ENCODE measurements at regions not wholly inside any gene's neighbourhood (a gene's known extent, or its start where the extent isn't known, plus 50 kb on each side); places are given as distances from the start of the nearest gene placed in this dataset.
"Not testable (repeated sequence)": the region's sequence is repeated elsewhere in the genome, so short reads cannot be mapped to it uniquely, and the experiment has no call there.

DNA sequence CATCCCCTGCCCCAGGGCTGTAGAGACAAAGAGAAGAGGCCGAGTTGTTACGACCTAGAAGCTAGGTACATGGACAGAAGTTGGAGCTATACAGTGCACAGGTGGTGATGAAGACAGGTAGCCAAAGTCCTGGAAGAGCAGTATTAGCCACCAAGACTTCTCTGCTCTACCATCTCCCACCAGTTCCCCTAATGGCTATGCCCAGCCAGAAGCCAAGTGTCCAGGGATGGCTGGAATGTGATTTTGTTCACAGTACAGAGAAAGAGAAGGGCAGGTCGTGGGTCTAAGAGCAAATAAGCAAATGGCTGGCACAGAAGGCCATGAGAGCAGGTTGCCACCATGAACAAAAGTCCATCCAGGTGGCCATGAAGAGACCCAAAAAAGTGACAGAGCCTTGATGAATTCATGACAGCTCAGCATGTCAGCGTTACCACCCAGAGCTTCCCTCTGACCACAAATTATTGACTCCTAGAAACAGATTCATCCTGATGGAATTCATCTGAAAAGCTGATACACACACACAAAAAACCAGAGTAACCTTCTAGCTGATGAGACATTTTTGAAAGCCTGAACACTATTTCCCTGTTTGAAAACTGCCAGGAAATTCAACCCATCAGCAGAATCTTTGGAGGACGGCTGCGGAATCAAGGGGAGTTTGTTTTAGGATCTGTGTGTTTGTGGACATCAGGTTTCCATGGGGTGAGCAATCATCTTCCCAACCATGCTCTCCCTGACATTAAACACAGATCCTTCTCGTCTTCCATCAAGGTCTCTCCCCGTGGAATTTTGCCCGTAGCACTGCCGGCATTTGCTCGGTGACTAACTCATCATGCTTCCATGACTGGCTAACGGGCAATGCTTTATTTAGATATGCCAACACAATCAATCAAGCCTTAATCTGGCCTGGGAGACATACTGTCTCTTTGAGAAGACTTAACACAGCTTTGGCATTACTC is 906.7 kb upstream of the AUTS2 start:
- no peak for DNase-seq (ENCODE audit: low spot score)
- Mint-ChIP-seq H3K9me3 (peaks cover 55% of the 10 kb centered on the region), H3K4me3 (no peak overlapping the region), H3K4me1 (ENCODE audit: low read depth) (no peaks in the 10 kb centered on the region), H3K27ac (no peak overlapping the region), H3K27me3 (ENCODE audit: low read depth) (no peaks in the 10 kb centered on the region), H3K36me3 (ENCODE audit: low read depth) (no peaks in the 10 kb centered on the region)

DNA sequence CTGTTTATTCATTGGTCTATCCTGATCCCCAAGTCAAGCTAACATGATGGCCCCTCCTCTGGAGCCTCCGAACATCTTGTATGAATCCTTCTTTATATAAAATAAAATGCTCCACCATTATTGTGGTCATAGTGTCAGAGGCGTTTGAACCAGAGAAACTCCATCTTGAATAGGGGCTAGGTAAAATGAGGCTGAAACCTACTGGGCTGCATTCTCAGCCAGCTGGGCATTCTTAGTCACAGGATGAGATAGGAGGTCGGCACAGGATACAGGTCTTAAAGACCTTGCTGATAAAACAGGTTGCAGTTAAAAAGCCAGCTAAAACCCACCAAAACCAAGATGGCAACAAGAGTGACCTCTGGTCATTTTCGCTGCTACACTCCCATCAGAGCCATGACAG is 905.8 kb upstream of the AUTS2 start:
- no peak overlapping the region for H3K27ac Mint-ChIP-seq
- H3K9me3 Mint-ChIP-seq = peaks cover 60% of the 10 kb centered on the region
- no peak for DNase-seq (ENCODE audit: low spot score)
- H3K27me3 Mint-ChIP-seq (ENCODE audit: low read depth) = no peaks in the 10 kb centered on the region
- no peaks in the 10 kb centered on the region for H3K36me3 Mint-ChIP-seq (ENCODE audit: low read depth)
- H3K4me3 Mint-ChIP-seq = no peak overlapping the region
- H3K4me1 Mint-ChIP-seq (ENCODE audit: low read depth) = no peaks in the 10 kb centered on the region

- no peak overlapping the region for H3K27ac Mint-ChIP-seq
- no peak for DNase-seq (ENCODE audit: low spot score)
These were observed 903.6 kb upstream of the AUTS2 start for GRCh38 chr7:68694656-68695055.

GRCh38 chr7:68697796-68698280 is 900.4 kb upstream of the AUTS2 start:
- Mint-ChIP-seq H3K27me3 (ENCODE audit: low read depth) (no peaks in the 10 kb centered on the region), H3K27ac (no peak overlapping the region)

More at GRCh38 chr7:68694656-68695055, 903.6 kb upstream of the AUTS2 start:
- Mint-ChIP-seq H3K4me3 (no peak overlapping the region), H3K27me3 (ENCODE audit: low read depth) (no peaks in the 10 kb centered on the region), H3K9me3 (peaks cover 55% of the 10 kb centered on the region), H3K4me1 (ENCODE audit: low read depth) (no peaks in the 10 kb centered on the region), H3K36me3 (ENCODE audit: low read depth) (no peaks in the 10 kb centered on the region)

GRCh38 chr7:68699090-68699711 is 899.1 kb upstream of the AUTS2 start:
- Mint-ChIP-seq H3K36me3 (ENCODE audit: low read depth) (no peaks in the 10 kb centered on the region), H3K4me1 (ENCODE audit: low read depth) (no peaks in the 10 kb centered on the region), H3K4me3 (no peak overlapping the region), H3K27ac (no peak overlapping the region), H3K27me3 (ENCODE audit: low read depth) (no peaks in the 10 kb centered on the region), H3K9me3 (peaks cover 57% of the 10 kb centered on the region)
- DNase-seq (ENCODE audit: low spot score) = no peak

More at GRCh38 chr7:68697796-68698280, 900.4 kb upstream of the AUTS2 start:
- H3K9me3 Mint-ChIP-seq = peaks cover 50% of the 10 kb centered on the region
- no peak for DNase-seq (ENCODE audit: low spot score)
- H3K4me1 Mint-ChIP-seq (ENCODE audit: low read depth) = no peaks in the 10 kb centered on the region
- H3K4me3 Mint-ChIP-seq = no peak overlapping the region
- no peaks in the 10 kb centered on the region for H3K36me3 Mint-ChIP-seq (ENCODE audit: low read depth)

DNA sequence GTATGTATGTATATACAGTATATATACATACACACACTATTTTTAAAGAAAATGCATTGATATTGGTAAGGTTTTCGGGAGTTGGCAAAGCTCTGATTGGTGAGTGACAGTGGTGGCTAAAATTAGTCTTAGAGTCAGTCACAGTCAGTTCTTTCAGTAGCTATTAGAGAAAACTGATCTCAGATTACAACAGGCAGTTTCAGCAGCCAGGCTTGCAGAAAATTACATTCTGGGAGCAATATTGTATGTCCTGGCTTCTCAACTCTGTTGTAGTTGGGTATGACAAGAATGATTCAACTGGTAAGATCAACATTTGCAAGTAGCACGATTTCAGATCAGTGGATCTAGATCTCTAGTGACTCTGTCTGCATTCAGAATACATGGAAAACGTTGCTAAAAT is 897.9 kb upstream of the AUTS2 start:
- DNase-seq (ENCODE audit: low spot score) = no peak
- Mint-ChIP-seq H3K36me3 (ENCODE audit: low read depth) (no peaks in the 10 kb centered on the region), H3K4me1 (ENCODE audit: low read depth) (no peaks in the 10 kb centered on the region), H3K27me3 (ENCODE audit: low read depth) (no peaks in the 10 kb centered on the region), H3K27ac (no peak overlapping the region), H3K4me3 (no peak overlapping the region), H3K9me3 (peaks cover 57% of the 10 kb centered on the region)

DNA sequence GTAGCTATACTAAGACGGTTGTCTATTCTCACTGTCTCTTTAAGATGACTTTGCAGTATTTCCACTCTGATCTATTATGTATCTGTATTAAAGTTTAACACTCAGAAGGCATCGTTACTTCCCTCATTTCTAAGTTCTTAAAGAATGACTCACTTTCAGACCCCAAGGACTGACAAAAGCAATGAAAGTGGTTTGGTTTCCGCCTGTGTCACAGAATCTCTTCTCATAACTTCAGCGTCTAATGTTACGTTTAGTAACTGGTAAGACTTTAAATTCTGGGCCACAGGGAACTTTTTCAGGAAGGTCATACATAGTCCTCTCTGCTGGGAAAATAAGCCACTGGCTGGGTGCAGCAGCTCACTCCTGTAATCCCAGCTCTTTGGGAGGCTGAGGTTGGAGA is 892.0 kb upstream of the AUTS2 start:
- no peak overlapping the region for H3K4me3 Mint-ChIP-seq
- no peaks in the 10 kb centered on the region for H3K27me3 Mint-ChIP-seq (ENCODE audit: low read depth)
- no peak for DNase-seq (ENCODE audit: low spot score)
- H3K27ac Mint-ChIP-seq = no peak overlapping the region
- no peaks in the 10 kb centered on the region for H3K4me1 Mint-ChIP-seq (ENCODE audit: low read depth)
- H3K9me3 Mint-ChIP-seq = peaks cover 61% of the 10 kb centered on the region
- H3K36me3 Mint-ChIP-seq (ENCODE audit: low read depth) = no peaks in the 10 kb centered on the region

- Mint-ChIP-seq H3K9me3 (peaks cover 62% of the 10 kb centered on the region), H3K4me1 (ENCODE audit: low read depth) (no peaks in the 10 kb centered on the region)
These were observed 891.1 kb upstream of the AUTS2 start for GRCh38 chr7:68707159-68707558.

GRCh38 chr7:68707958-68708357 is 890.3 kb upstream of the AUTS2 start:
- no peaks in the 10 kb centered on the region for H3K36me3 Mint-ChIP-seq (ENCODE audit: low read depth)
- no peak overlapping the region for H3K27ac Mint-ChIP-seq
- no peaks in the 10 kb centered on the region for H3K4me1 Mint-ChIP-seq (ENCODE audit: low read depth)
- no peak overlapping the region for H3K4me3 Mint-ChIP-seq
- DNase-seq (ENCODE audit: low spot score) = no peak
- peaks cover 70% of the 10 kb centered on the region for H3K9me3 Mint-ChIP-seq
- no peaks in the 10 kb centered on the region for H3K27me3 Mint-ChIP-seq (ENCODE audit: low read depth)

More at GRCh38 chr7:68707159-68707558, 891.1 kb upstream of the AUTS2 start:
- DNase-seq (ENCODE audit: low spot score) = no peak
- no peak overlapping the region for H3K4me3 Mint-ChIP-seq
- no peaks in the 10 kb centered on the region for H3K36me3 Mint-ChIP-seq (ENCODE audit: low read depth)
- H3K27ac Mint-ChIP-seq = no peak overlapping the region
- no peaks in the 10 kb centered on the region for H3K27me3 Mint-ChIP-seq (ENCODE audit: low read depth)

DNA sequence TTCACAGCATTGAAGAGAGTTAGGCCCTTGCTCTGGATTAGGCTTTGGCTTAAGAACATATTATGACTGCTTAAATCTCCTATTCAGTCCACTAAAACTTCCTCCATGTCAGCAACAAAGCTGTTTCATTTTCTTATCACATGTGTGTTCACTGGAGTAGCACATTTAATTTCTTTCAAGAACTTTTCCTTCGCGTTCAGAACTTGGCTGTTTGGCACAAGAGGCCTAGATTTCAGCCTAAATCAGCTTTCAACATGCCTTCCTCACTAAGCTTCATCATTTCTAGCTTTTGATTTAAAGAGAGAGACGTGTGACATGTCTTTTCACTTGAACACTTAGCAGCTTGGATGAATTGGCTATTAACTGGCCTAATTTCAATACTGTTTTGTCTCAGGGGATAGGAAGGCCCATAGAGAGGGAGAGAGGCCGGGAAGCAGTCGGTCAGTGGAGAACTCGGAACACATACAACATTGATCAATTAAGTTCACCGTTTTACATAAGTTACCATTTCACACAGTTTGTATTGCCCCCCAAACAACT is 885.2 kb upstream of the AUTS2 start:
- H3K27ac Mint-ChIP-seq = no peak overlapping the region
- no peaks in the 10 kb centered on the region for H3K4me1 Mint-ChIP-seq (ENCODE audit: low read depth)
- no peak for DNase-seq (ENCODE audit: low spot score)
- no peak overlapping the region for H3K4me3 Mint-ChIP-seq
- H3K9me3 Mint-ChIP-seq = peaks cover 70% of the 10 kb centered on the region
- H3K36me3 Mint-ChIP-seq (ENCODE audit: low read depth) = no peaks in the 10 kb centered on the region
- H3K27me3 Mint-ChIP-seq (ENCODE audit: low read depth) = no peaks in the 10 kb centered on the region

- not testable (repeated sequence) for H3K4me1 Mint-ChIP-seq (ENCODE audit: low read depth); H3K4me3 Mint-ChIP-seq; H3K36me3 Mint-ChIP-seq (ENCODE audit: low read depth); DNase-seq (ENCODE audit: low spot score); H3K27ac Mint-ChIP-seq; H3K27me3 Mint-ChIP-seq (ENCODE audit: low read depth)
- H3K9me3 Mint-ChIP-seq = peaks cover 60% of the 10 kb centered on the region
These were observed 884.1 kb upstream of the AUTS2 start for GRCh38 chr7:68714135-68714534.

- H3K27me3 Mint-ChIP-seq (ENCODE audit: low read depth) = no peaks in the 10 kb centered on the region
These were observed 882.4 kb upstream of the AUTS2 start for GRCh38 chr7:68715907-68716306.

DNA sequence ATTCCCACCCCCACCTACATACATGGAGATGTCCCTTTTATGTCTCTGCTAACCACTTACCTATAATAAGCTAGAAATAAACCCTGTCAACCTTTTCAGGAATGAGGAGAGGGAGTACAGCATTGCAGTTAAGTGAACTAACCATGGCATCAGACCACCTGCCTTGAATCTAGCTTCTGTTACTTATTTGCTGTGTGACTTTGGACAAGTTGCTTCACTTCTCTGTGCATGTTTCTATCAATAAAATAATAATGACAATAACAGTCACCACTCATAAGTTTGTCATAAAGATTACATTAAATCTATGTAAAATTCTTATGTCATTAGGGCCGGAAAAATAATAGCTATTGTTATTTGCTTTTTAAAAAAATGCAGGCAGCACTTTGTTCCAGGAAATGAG is 881.1 kb upstream of the AUTS2 start:
- Mint-ChIP-seq H3K27me3 (ENCODE audit: low read depth) (no peaks in the 10 kb centered on the region), H3K4me3 (no peak overlapping the region), H3K9me3 (peaks cover 49% of the 10 kb centered on the region), H3K27ac (no peak overlapping the region), H3K4me1 (ENCODE audit: low read depth) (no peaks in the 10 kb centered on the region), H3K36me3 (ENCODE audit: low read depth) (no peaks in the 10 kb centered on the region)
- DNase-seq (ENCODE audit: low spot score) = no peak

More at GRCh38 chr7:68715907-68716306, 882.4 kb upstream of the AUTS2 start:
- Mint-ChIP-seq H3K4me1 (ENCODE audit: low read depth) (no peaks in the 10 kb centered on the region), H3K36me3 (ENCODE audit: low read depth) (no peaks in the 10 kb centered on the region), H3K27ac (no peak overlapping the region), H3K4me3 (no peak overlapping the region), H3K9me3 (peaks cover 55% of the 10 kb centered on the region)
- no peak for DNase-seq (ENCODE audit: low spot score)

- Mint-ChIP-seq H3K4me3 (no peak overlapping the region), H3K36me3 (ENCODE audit: low read depth) (no peaks in the 10 kb centered on the region), H3K27ac (no peak overlapping the region), H3K4me1 (ENCODE audit: low read depth) (no peaks in the 10 kb centered on the region), H3K9me3 (peaks cover 49% of the 10 kb centered on the region), H3K27me3 (ENCODE audit: low read depth) (no peaks in the 10 kb centered on the region)
- no peak for DNase-seq (ENCODE audit: low spot score)
These were observed 880.2 kb upstream of the AUTS2 start for GRCh38 chr7:68718097-68718551.
